ENCODE measurements at regions not wholly inside any gene's neighbourhood (a gene's known extent, or its start where the extent isn't known, plus 50 kb on each side); places are given as distances from the start of the nearest gene placed in this dataset.

DNA sequence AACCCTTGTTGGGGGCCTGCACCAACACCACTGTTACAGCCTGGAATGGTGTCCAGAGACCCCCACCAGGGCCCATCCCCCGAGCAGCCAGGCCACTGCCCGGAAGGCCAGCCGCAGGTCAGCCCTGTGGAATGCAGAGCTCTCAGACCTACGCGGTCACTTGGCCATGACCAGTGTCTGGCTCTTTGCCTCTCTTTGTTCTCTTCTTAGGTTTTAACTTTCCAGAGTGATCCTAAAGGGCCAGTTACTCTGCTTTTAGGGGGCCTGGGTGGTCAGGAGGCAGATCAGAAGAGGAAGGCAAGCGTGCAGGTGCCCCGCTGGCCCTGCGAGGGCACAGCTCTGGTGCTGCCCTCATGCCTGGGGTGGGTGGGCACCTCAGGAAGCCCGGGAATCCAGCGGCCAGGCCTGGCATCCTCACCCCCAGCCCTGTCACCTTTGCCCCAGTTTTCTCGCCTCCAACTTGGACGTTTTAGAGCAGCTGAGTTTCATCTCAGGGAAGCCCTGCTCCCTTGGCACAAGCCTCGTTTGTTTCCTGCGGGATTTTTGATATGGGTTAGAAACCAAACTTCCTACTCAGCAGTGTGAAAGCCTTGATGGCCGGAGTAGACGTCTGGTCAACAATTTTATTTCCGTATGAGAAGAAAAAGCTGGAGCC, 62.5 kb upstream of the CHST15 start:
- TF ChIP-seq CTCF (IDR thresholded peaks at IDR 0.05; ENCODE audit: low read depth, low read length) = no peak
- peak in 1 of 2 donors; percentile 91 for DNase-seq (ENCODE audit: low read depth in 2 of 2)
- H3K4me3 ChIP-seq (replicated peaks in 1 of 2; ENCODE audit: low read depth in 2 of 2, low read length in 2 of 2) = no peak overlapping the region

DNA sequence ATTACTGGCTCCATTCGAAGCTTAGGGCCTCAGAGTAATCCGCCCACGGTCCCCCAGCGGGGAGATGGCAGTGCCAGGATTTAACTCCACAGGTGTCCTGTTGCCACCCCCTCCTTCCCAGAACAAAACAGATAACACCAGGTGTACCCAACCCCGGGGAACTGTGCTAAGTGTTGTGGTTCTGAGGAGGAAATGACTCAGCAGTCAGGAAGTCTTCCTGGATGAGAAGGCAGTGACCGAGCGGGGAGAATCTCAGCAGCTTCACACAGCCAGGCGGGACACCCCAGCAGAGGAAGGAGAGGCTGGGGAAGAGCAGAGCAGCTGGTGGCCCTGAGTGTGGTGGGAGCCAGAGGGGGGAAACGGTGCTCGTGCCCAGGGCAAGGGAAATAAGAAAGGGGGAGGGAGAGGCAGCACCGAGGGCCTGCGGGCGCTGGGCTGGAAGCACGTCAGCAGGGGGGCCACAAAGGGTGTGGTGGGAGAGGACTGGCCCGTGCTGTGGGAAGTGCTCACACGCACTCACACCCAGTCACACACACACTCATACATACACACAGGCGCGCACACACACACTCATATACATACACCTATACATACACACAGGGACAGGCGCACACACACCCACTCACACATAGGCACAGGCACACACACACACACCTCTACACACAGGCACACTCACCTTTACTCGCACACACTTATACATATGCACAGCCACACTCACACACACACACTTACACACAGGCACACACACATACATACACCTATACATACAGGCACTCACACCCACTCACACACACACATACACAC, 59.8 kb upstream of the CHST15 start:
- no peak for TF ChIP-seq CTCF (IDR thresholded peaks at IDR 0.05; ENCODE audit: low read depth, low read length)
- DNase-seq (ENCODE audit: low read depth in 2 of 2) = peak; percentile 69 to 81
- no peak overlapping the region for H3K4me3 ChIP-seq (replicated peaks in 1 of 2; ENCODE audit: low read depth in 2 of 2, low read length in 2 of 2)

- DNase-seq (ENCODE audit: low read depth in 2 of 2) = peak; percentile 58 to 88
- H3K4me3 ChIP-seq (replicated peaks in 1 of 2; ENCODE audit: low read depth in 2 of 2, low read length in 2 of 2) = no peak overlapping the region
- no peak for TF ChIP-seq CTCF (IDR thresholded peaks at IDR 0.05; ENCODE audit: low read depth, low read length)
Measured at GRCh38 chr10:124152139-124153022, 59.0 kb upstream of the CHST15 start.

DNA sequence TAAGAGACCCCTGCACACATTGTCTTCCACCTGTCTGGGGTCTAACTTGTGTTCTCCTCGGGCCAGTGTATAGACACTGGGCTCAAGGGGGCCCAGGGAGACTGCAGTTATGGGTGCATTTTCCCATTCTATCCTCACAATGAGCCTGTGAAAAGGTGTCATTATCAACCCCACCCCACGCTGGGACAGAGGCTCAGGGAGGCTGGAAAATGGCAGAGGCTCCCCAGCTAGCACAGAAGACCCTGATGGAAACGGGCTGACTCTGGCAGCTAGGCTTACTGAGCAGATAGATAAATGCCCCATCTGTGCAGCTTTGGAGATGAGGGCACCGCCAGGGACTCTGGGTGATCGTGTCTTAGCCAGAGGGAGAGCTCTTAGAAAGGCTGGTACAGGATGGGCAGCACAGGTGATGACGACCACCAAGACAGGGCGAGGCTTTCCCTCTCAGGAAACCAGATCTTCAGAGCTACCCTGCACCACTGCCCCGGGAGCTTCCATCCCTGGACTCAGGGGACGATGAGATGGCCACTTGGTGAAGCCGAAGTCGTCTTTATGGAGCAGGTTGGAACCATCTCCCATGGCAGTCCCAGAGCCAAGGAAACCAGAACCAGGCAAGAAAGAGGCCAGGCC, 58.2 kb upstream of the CHST15 start:
- DNase-seq (ENCODE audit: low read depth in 2 of 2) = no peak
- no peak for TF ChIP-seq CTCF (IDR thresholded peaks at IDR 0.05; ENCODE audit: low read depth, low read length)
- no peak overlapping the region for H3K4me3 ChIP-seq (replicated peaks in 1 of 2; ENCODE audit: low read depth in 2 of 2, low read length in 2 of 2)

- no peak for TF ChIP-seq CTCF (IDR thresholded peaks at IDR 0.05; ENCODE audit: low read depth, low read length)
- no peak for DNase-seq (ENCODE audit: low read depth in 2 of 2)
- no peak overlapping the region for H3K4me3 ChIP-seq (replicated peaks in 1 of 2; ENCODE audit: low read depth in 2 of 2, low read length in 2 of 2)
Measured at GRCh38 chr10:124150807-124151417, 57.5 kb upstream of the CHST15 start.
